Esophagus squamous epithelium (tissue), 5 donors: ENCODE measurements at regions not wholly inside any gene's neighbourhood (a gene's known extent, or its start where the extent isn't known, plus 50 kb on each side); places are given as distances from the start of the nearest gene placed in this dataset.

ENCODE experiments used
- DNase-seq: peaks from one replicate; lab custom pipeline; 2025; lab: John Stamatoyannopoulos, UW
- H3K27ac ChIP-seq, 4 donors: fragments of 200-600 bp; sonication (generic); one replicate each; pipeline ENCODE4 v1.5.1; 2016 to 2019; ENCODE audit warnings: mild to moderate bottlenecking in 1 of 4
- H3K27me3 ChIP-seq, 4 donors: fragments of 200-600 bp; sonication (generic); 1 replicate in 3 of 4; 2 replicates in 1 of 4; pipeline versions ENCODE4 v1.5.1 to v1.6.0; 2017 to 2021; ENCODE audit warnings: antibody characterized with exemption in 1 of 4
- H3K36me3 ChIP-seq, 3 donors: fragments of 200-600 bp; sonication (generic); one replicate each; pipeline ENCODE4 v1.5.1; 2016 to 2019
- H3K4me1 ChIP-seq, 3 donors: fragments of 200-600 bp; sonication (generic); one replicate each; pipeline ENCODE4 v1.5.1; 2017 to 2019
- H3K4me3 ChIP-seq, 4 donors: fragments of 200-600 bp; sonication (generic); 1 replicate in 3 of 4; 2 replicates in 1 of 4; pipeline ENCODE4 v1.5.1; 2016 to 2019; ENCODE audit warnings: mild to moderate bottlenecking in 2 of 4, moderate library complexity in 1 of 4
- H3K9me3 ChIP-seq, 3 donors: fragments of 200-600 bp; sonication (generic); one replicate each; pipeline ENCODE4 v1.5.1; 2016 to 2019
- POLR2A ChIP-seq, 4 donors: fragments of 450-650 bp; IDR thresholded peaks; one replicate each; pipeline ENCODE4 v1.6.1; 2017; ENCODE audit warnings: antibody characterized with exemption in 4 of 4, mild to moderate bottlenecking in 4 of 4, moderate library complexity in 3 of 4
- WGBS, 2 donors: methylation state at CpG; one replicate each; pipeline ENCODE4 v1.1.5; 2018; 5-methylcytosine and 5-hydroxymethylcytosine counted together
- intact Hi-C: fragments of 100-400 bp; cut with DNase I; formaldehyde crosslinking; loops from one replicate; pipeline ENCODE4 v1.15.0; 2022
- TF ChIP-seq, protein P1 (sequence below), 6 experiments: fragments of 450-650 bp in 4 of 6; fragments of 200-600 bp in 2 of 6; sonication (generic) in 2 of 6; IDR thresholded peaks; one replicate each; pipeline ENCODE4 v1.5.1; 2016 to 2019; ENCODE audit warnings: antibody characterized with exemption in 6 of 6, mild to moderate bottlenecking in 4 of 6, moderate library complexity in 4 of 6
- donor health status: DM: yes; HTN: yes; CAD: no.

GRCh38 chr20:54848262-54848661 lies 372.9 kb downstream of the DOK5 start:
- Histone ChIP-seq H3K27me3 (no peaks in the 10 kb centered on the region), H3K27ac (no peak overlapping the region), H3K9me3 (no peaks in the 10 kb centered on the region), H3K4me1 (no peaks in the 10 kb centered on the region), H3K36me3 (no peaks in the 10 kb centered on the region), H3K4me3 (no peak overlapping the region)
- WGBS, 2 donors = 53 to 59% methylated on average over 5 of the region's 5 CpGs
- TF ChIP-seq, protein P1, sequence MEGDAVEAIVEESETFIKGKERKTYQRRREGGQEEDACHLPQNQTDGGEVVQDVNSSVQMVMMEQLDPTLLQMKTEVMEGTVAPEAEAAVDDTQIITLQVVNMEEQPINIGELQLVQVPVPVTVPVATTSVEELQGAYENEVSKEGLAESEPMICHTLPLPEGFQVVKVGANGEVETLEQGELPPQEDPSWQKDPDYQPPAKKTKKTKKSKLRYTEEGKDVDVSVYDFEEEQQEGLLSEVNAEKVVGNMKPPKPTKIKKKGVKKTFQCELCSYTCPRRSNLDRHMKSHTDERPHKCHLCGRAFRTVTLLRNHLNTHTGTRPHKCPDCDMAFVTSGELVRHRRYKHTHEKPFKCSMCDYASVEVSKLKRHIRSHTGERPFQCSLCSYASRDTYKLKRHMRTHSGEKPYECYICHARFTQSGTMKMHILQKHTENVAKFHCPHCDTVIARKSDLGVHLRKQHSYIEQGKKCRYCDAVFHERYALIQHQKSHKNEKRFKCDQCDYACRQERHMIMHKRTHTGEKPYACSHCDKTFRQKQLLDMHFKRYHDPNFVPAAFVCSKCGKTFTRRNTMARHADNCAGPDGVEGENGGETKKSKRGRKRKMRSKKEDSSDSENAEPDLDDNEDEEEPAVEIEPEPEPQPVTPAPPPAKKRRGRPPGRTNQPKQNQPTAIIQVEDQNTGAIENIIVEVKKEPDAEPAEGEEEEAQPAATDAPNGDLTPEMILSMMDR (IDR thresholded peaks at IDR 0.05) = no peak
- no peak for TF ChIP-seq POLR2A (IDR thresholded peaks at IDR 0.05)
- DNase-seq = no peak
- intact Hi-C loops = no loop called here

- H3K27me3 ChIP-seq = no peaks in the 10 kb centered on the region
- no peaks in the 10 kb centered on the region for H3K36me3 ChIP-seq
- no peaks in the 10 kb centered on the region for H3K4me1 ChIP-seq
- TF ChIP-seq, protein P1 (IDR thresholded peaks at IDR 0.05) = no peak
- TF ChIP-seq POLR2A (IDR thresholded peaks at IDR 0.05) = no peak
- H3K9me3 ChIP-seq = no peaks in the 10 kb centered on the region
- H3K27ac ChIP-seq = no peak overlapping the region
- no peak overlapping the region for H3K4me3 ChIP-seq
- 88 to 89% methylated on average over 4 of the region's 4 CpGs for WGBS, 2 donors
- intact Hi-C loops = no loop called here
- DNase-seq = no peak
Measured at GRCh38 chr20:54846948-54847347, 371.6 kb downstream of the DOK5 start.

GRCh38 chr20:54844346-54844745 lies 369.0 kb downstream of the DOK5 start:
- Histone ChIP-seq H3K27me3 (no peaks in the 10 kb centered on the region), H3K36me3 (no peaks in the 10 kb centered on the region), H3K27ac (no peak overlapping the region), H3K4me3 (no peak overlapping the region), H3K9me3 (no peaks in the 10 kb centered on the region), H3K4me1 (no peaks in the 10 kb centered on the region)
- DNase-seq = no peak
- 47 to 66% methylated on average over 2 of the region's 2 CpGs for WGBS, 2 donors
- intact Hi-C loops = no loop called here
- TF ChIP-seq, protein P1 (IDR thresholded peaks at IDR 0.05) = no peak
- TF ChIP-seq POLR2A (IDR thresholded peaks at IDR 0.05) = no peak

- intact Hi-C loops = no loop called here
- 56 to 57% methylated on average over 5 of the region's 5 CpGs for WGBS, 2 donors
- H3K4me1 ChIP-seq = no peaks in the 10 kb centered on the region
- H3K27ac ChIP-seq = no peak overlapping the region
- H3K9me3 ChIP-seq = no peaks in the 10 kb centered on the region
- DNase-seq = no peak
- H3K36me3 ChIP-seq = no peaks in the 10 kb centered on the region
- H3K4me3 ChIP-seq = no peak overlapping the region
- TF ChIP-seq POLR2A (IDR thresholded peaks at IDR 0.05) = no peak
- TF ChIP-seq, protein P1 (IDR thresholded peaks at IDR 0.05) = no peak
- H3K27me3 ChIP-seq = no peaks in the 10 kb centered on the region
Measured at GRCh38 chr20:54843865-54844264, 368.5 kb downstream of the DOK5 start.

- H3K4me1 ChIP-seq = no peaks in the 10 kb centered on the region
- no peaks in the 10 kb centered on the region for H3K9me3 ChIP-seq
- TF ChIP-seq, protein P1 (IDR thresholded peaks at IDR 0.05) = no peak
- no peak for TF ChIP-seq POLR2A (IDR thresholded peaks at IDR 0.05)
- intact Hi-C loops = no loop called here
- H3K27ac ChIP-seq = no peak overlapping the region
- no peaks in the 10 kb centered on the region for H3K36me3 ChIP-seq
- H3K4me3 ChIP-seq = no peak overlapping the region
- no peaks in the 10 kb centered on the region for H3K27me3 ChIP-seq
- 83 to 90% methylated on average over 1 of the region's 1 CpG for WGBS, 2 donors
- DNase-seq = no peak
Measured at GRCh38 chr20:54843431-54843830, 368.0 kb downstream of the DOK5 start.
